GM12864 (cell line): ENCODE measurements at regions not wholly inside any gene's neighbourhood (a gene's known extent, or its start where the extent isn't known, plus 50 kb on each side); places are given as distances from the start of the nearest gene placed in this dataset.

ENCODE experiments used
- DNase-seq: peaks from one replicate; pipeline ENCODE4 v3.0.0-alpha.2; 2011; ENCODE audit warnings: low read depth
- H3K4me3 ChIP-seq: 2 replicates; pipeline ENCODE4 v1.5.1; 2011; ENCODE audit warnings: mild to moderate bottlenecking, low read depth, low read length, control low read depth
- TF ChIP-seq, protein P1 (sequence below): IDR thresholded peaks from 2 replicates; pipeline ENCODE4 v1.5.1; 2011; ENCODE audit warnings: low read depth, mild to moderate bottlenecking, moderate library complexity, low read length, control low read depth, inconsistent platforms; ENCODE audit errors: missing control alignments

DNA sequence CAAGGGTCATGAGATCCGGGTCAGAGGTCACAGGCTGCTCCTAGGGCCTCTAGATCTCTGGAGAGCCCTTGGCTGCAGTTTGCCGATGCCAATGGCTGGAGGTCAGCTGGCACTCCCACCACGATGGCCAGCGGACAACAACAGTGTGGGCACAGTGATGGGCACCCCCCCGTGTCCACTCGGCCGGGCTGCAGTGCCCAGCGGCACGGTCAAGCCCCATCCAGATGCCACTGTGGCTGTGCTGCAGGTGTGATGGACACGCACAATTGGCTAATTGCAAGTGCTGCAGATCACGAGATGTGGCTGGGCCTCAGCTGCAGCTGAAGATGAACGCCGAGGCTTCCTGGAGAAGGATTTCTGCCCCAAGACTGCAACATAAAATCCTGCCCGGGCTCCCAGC is 80.7 kb downstream of the PDGFA start:
- no peak for DNase-seq
- TF ChIP-seq, protein P1, sequence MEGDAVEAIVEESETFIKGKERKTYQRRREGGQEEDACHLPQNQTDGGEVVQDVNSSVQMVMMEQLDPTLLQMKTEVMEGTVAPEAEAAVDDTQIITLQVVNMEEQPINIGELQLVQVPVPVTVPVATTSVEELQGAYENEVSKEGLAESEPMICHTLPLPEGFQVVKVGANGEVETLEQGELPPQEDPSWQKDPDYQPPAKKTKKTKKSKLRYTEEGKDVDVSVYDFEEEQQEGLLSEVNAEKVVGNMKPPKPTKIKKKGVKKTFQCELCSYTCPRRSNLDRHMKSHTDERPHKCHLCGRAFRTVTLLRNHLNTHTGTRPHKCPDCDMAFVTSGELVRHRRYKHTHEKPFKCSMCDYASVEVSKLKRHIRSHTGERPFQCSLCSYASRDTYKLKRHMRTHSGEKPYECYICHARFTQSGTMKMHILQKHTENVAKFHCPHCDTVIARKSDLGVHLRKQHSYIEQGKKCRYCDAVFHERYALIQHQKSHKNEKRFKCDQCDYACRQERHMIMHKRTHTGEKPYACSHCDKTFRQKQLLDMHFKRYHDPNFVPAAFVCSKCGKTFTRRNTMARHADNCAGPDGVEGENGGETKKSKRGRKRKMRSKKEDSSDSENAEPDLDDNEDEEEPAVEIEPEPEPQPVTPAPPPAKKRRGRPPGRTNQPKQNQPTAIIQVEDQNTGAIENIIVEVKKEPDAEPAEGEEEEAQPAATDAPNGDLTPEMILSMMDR: no peak
- H3K4me3 ChIP-seq: no peak overlapping the region

DNA sequence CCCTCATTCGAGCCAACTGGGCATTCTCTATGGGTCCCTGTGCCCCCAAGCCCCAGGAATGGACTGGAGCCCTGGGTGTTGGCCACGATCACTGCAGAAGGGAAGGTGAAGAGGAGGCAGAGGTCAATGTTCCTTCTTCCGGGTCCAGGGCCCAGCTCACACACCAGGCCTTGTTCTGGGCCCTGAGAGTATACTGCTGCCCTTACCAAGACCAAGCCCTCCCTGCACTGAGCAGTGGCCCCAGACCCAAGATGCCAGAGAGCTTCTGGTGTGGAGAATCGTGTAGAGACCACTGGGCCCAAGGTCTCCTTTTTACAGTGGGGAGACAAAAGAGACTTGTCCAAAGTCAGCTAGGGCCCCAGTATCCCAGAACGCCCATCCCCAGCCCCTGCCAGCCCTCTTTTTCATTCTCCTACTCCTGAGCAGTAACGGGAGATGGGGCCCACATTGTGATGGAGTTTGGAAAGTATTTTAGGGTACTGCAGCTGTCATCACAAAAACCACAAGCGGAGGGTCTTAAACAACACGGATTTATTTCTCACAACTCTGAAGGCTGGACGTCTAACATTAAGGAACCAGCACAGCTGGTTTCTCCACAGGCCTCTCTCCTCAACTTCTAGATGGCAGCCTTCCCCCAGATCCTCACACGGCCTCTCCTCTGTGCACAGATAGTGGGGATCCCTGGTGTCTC is 79.4 kb downstream of the PDGFA start:
- H3K4me3 ChIP-seq: no peak overlapping the region
- DNase-seq: no peak
- TF ChIP-seq, protein P1: no peak

DNA sequence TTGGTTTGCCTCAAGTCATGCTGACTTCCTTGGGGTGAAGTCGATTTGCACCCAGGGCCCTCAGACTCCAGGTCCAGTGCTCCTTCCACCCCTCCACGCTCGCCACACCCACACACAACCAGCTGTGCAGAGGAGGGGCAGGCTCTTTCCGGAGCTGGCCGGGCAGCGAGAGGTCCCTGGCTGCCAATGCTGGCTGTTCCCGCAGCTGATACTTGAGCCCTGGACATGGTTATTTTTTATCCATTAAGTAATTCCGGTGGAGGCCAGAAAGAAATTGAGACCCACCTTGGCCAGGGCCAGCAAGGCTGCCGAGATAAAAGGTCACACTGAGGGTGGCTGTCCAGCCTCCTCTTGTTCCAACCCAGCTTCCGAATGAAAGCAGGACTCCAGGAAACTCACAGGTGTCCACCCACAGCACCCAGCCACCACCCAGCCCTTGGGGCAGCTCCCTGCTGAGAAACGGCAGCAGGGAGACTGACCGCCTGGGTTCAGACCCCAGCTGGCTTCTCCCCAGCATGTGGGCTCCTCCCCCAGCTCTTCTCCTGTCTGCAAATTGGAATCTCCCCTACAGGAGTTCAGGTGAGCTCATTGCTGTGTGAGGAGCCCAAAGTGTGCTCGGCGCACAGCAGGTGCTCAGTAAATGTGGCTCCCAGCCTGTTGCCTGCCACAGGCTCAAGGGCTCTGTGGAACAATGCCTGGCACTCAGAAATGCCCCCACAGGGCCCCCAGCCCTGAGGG is 77.8 kb downstream of the PDGFA start:
- TF ChIP-seq, protein P1: no peak
- DNase-seq: no peak
- H3K4me3 ChIP-seq: no peak overlapping the region

DNA sequence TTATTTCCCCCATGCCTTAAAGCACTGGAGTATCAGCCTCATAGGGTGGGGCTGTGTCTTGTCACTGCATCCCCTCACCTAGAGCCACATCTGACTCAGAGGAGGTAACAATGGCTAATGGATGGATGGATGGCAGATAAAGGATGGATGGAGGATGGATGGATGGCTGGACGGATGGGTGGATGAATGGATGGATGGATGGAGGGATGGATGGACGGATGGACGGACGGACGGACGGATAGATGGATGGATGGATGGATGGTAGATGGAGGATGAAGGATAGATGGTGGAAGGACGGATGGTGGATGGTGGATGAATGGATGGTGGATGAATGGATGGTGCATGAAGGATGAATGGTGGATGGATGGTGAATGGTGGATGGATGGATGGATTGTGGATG is 77.2 kb downstream of the PDGFA start:
- TF ChIP-seq, protein P1: no peak
- DNase-seq: no peak
- no peak overlapping the region for H3K4me3 ChIP-seq

DNA sequence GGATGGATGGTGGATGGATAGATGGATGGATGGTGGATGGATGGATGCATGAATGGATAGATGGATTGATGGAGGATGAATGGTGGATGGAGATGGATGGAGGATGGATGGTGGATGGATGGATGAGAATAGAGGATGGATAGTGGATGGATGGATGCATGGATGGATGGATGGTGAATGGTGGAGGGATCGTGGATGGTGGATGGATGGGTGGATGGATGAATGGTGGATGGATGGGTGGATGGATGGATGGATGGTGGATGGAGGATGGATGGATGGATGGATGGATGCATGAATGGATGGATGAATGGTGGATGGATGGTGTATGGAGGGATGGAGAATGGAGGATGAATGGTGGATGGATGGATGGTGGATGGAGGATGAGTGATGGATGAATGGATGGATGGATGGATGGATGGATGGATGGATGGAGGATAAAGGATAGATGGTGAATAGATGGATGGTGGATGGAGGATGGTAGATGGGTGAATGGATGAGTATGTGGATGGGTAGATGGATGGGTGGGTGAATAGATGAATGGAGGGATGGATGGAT is 76.3 kb downstream of the PDGFA start:
- no peak overlapping the region for H3K4me3 ChIP-seq
- TF ChIP-seq, protein P1: no peak
- no peak for DNase-seq

DNA sequence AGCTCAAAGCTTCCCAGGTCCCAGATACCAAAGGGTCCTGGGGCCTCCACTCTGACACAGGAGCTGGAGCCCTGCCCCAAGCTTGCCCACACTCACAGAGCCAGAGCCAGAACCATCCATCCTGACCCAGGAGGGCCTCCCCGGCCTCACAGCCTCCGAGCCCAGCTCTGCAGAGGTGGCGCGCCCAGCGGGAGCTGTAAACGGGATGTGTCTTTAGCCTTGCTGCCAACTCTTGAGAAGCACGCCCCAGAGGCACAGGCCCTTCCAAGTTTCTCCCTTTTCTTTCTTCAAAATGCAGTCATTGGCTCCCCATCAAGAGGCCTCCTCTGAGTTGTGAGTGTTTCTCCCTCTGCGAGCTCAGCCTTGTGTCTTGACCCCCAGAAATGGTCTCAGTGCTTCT is 75.0 kb downstream of the PDGFA start:
- H3K4me3 ChIP-seq: no peak overlapping the region
- TF ChIP-seq, protein P1: no peak
- no peak for DNase-seq
